K562 (cell line): ENCODE measurements at regions not wholly inside any gene's neighbourhood (a gene's known extent, or its start where the extent isn't known, plus 50 kb on each side); places are given as distances from the start of the nearest gene placed in this dataset.

Experiments
- ATAC-seq: fragments of 200-7000 bp; cut with Tn5 transposase; 3 replicates; pipeline ENCODE4 v1.9.1; 2020; ENCODE audit warnings: moderate library complexity
- BruUV-seq: library from RNA; stranded (reverse); fragments of 400-500 nt; replicated peaks from 2 replicates; lab custom pipeline; 2021; lab: Mats Ljungman, UMichigan
- CTCF ChIA-PET: fragments of 300-600 bp; formaldehyde crosslinking; extraction: SDS; loops from one replicate; lab custom pipeline; 2021; ENCODE audit warnings: low intra/inter-chr PET ratio; lab: Yijun Ruan, JAX
- POLR2A ChIA-PET: fragments of 300-600, 350-650 bp; sonication (Branson Sonifier 250); formaldehyde crosslinking; extraction: SDS; loops from one replicate; lab custom pipeline; 2021; ENCODE audit warnings: antibody characterized with exemption, inconsistent platforms; lab: Yijun Ruan, JAX
- DNase-seq, 4 experiments: peaks; one replicate each; pipeline versions ENCODE4 v3.0.0 to v3.0.0-alpha.2; 2011 to 2018; ENCODE audit warnings: low spot score in 3 of 4, mixed read lengths in 3 of 4; ENCODE audit errors: extremely low read depth in 1 of 4
- FAIRE-seq: peaks from 2 replicates; lab custom pipeline; 2011; peaks lifted over from hg19 to GRCh38; lab: Jason Lieb, UNC
- H2AFZ ChIP-seq: 2 replicates; pipeline ENCODE4 v1.6.0; 2011; ENCODE audit warnings: low read depth, low read length, control low read depth, inconsistent platforms
- H3K27ac ChIP-seq: fragments of 200-600 bp; 3 replicates; pipeline ENCODE4 v1.8.0; 2011; ENCODE audit warnings: low read depth, mild to moderate bottlenecking, control low read depth, inconsistent platforms, low read length, moderate library complexity, mixed read lengths; ENCODE audit errors: extremely low read depth
- H3K27me3 ChIP-seq, 2 experiments: fragments of 300-600 bp in 1 of 2; 2 replicates in 1 of 2; 3 replicates in 1 of 2; pipeline versions ENCODE4 v1.6.0 to v1.8.0; 2011; ENCODE audit warnings: inconsistent platforms in 2 of 2, low read length in 2 of 2, mild to moderate bottlenecking in 1 of 2, mixed read lengths in 1 of 2, moderate library complexity in 1 of 2; ENCODE audit not compliant: control insufficient read depth in 2 of 2, insufficient read depth in 2 of 2
- H3K36me3 ChIP-seq: fragments of 300-600 bp; 3 replicates; pipeline ENCODE4 v1.8.0; 2011; ENCODE audit warnings: mild to moderate bottlenecking, low read length, inconsistent platforms; ENCODE audit not compliant: control insufficient read depth, insufficient read depth
- H3K4me1 ChIP-seq, 2 experiments: fragments of 200-600 bp in 1 of 2; replicated peaks in 1 of 2; 2 replicates in 1 of 2; 3 replicates in 1 of 2; pipeline versions ENCODE4 v1.5.1 to v1.8.0; 2011; ENCODE audit warnings: inconsistent platforms in 2 of 2, low read length in 2 of 2, mild to moderate bottlenecking in 1 of 2, mixed read lengths in 1 of 2, moderate library complexity in 1 of 2; ENCODE audit not compliant: control insufficient read depth in 2 of 2, insufficient read depth in 2 of 2
- H3K4me2 ChIP-seq: 2 replicates; pipeline ENCODE4 v1.6.1; 2011; ENCODE audit warnings: low read length, control low read depth, inconsistent platforms, mixed read lengths; ENCODE audit not compliant: insufficient read depth
- H3K4me3 ChIP-seq: fragments of 200-600 bp; sonication (generic), shearing (Covaris generic); 2 replicates; pipeline ENCODE4 v1.5.1; 2016; ENCODE audit warnings: control low read depth, inconsistent platforms
- H3K79me2 ChIP-seq: fragments of 200-600 bp; 3 replicates; pipeline ENCODE4 v1.8.0; 2011; ENCODE audit warnings: low read length, inconsistent platforms; ENCODE audit not compliant: control insufficient read depth, insufficient read depth
- H3K9ac ChIP-seq, 2 experiments: 2 replicates each; pipeline versions ENCODE4 v1.6.0 to v1.6.1; 2011; ENCODE audit warnings: low read depth in 2 of 2, low read length in 2 of 2, control low read depth in 1 of 2, inconsistent platforms in 1 of 2, mild to moderate bottlenecking in 1 of 2, mixed read lengths in 1 of 2; ENCODE audit not compliant: insufficient read depth in 1 of 2
- H3K9me1 ChIP-seq: one replicate; pipeline ENCODE4 v1.6.0; 2011; ENCODE audit warnings: inconsistent platforms, mild to moderate bottlenecking, low read length, moderate library complexity; ENCODE audit not compliant: control insufficient read depth, insufficient read depth
- H3K9me3 ChIP-seq: replicated peaks from 2 replicates; pipeline ENCODE4 v1.5.1; 2011; ENCODE audit warnings: low read depth, low read length, inconsistent platforms; ENCODE audit not compliant: control insufficient read depth, insufficient read depth
- H4K20me1 ChIP-seq: replicated peaks from 2 replicates; pipeline ENCODE4 v1.6.1; 2011; ENCODE audit warnings: low read length, inconsistent platforms, mixed read lengths; ENCODE audit not compliant: control insufficient read depth, insufficient read depth
- BRCA1 ChIP-seq, 2 experiments: fragments of 450-650 bp in 1 of 2; sonication (generic) in 1 of 2; formaldehyde crosslinking in 1 of 2; IDR thresholded peaks; 2 replicates each; pipeline versions ENCODE4 v1.5.0 to v1.6.1; 2017 to 2020; ENCODE audit warnings: mild to moderate bottlenecking in 1 of 2, missing genetic modification reagents in 1 of 2
- KAT2B ChIP-seq: IDR thresholded peaks from one replicate; pipeline ENCODE4 v1.6.1; 2012; ENCODE audit warnings: low read depth, mild to moderate bottlenecking, control low read depth, inconsistent platforms, low read length, moderate library complexity
- POLR3A ChIP-seq: IDR thresholded peaks from 2 replicates; pipeline ENCODE4 v1.6.1; 2011; ENCODE audit warnings: borderline replicate concordance, mild to moderate bottlenecking, moderate library complexity; ENCODE audit not compliant: insufficient read length, insufficient read depth; ENCODE audit errors: extremely low read depth
- RBM22 ChIP-seq: fragments of 200-400 bp; formaldehyde crosslinking; IDR thresholded peaks from 2 replicates; pipeline ENCODE4 v1.6.1; 2018; ENCODE audit warnings: low read length, low read depth; ENCODE audit not compliant: poor library complexity, severe bottlenecking
- SAP30 ChIP-seq: fragments of 200-600 bp; sonication (generic); IDR thresholded peaks from 2 replicates; pipeline ENCODE4 v1.6.1; 2012; ENCODE audit warnings: borderline replicate concordance, low read depth, mild to moderate bottlenecking, moderate library complexity, low read length, control low read depth, inconsistent platforms; ENCODE audit not compliant: insufficient read depth, poor library complexity, severe bottlenecking
- SMAD1 ChIP-seq: fragments of 150-350 bp; IDR thresholded peaks from 2 replicates; pipeline ENCODE4 v1.6.1; 2014; ENCODE audit warnings: low read length, low read depth; ENCODE audit not compliant: partially characterized antibody
- TEAD2 ChIP-seq: fragments of 450-650 bp; IDR thresholded peaks from 2 replicates; pipeline ENCODE4 v1.6.1; 2016; ENCODE audit warnings: missing genetic modification characterization, control low read depth, missing compliant biosample characterization
- ZKSCAN8 ChIP-seq: fragments of 200-800 bp; sonication (Bioruptor generic); IDR thresholded peaks from 2 replicates; pipeline ENCODE4 v1.6.1; 2016; ENCODE audit warnings: missing genetic modification characterization, missing compliant biosample characterization
- WGBS: fragments of 100-300 bp; shearing (Covaris generic); methylation state at CpG from one replicate; pipeline ENCODE4 v1.1.6; 2016; ENCODE audit warnings: low coverage, mixed read lengths; ENCODE audit not compliant: insufficient coverage; ENCODE audit errors: missing lambda C conversion rate; 5-methylcytosine and 5-hydroxymethylcytosine counted together
- in situ Hi-C: fragments of 300-500 bp; cut with MboI; formaldehyde crosslinking; loops from 4 replicates; pipeline ENCODE4 v1.15.0; 2018; ENCODE audit warnings: inconsistent platforms, mixed read lengths
- intact Hi-C: fragments of 100-400 bp; cut with micrococcal nuclease; formaldehyde crosslinking; loops from 2 replicates; pipeline ENCODE4 v1.14.2; 2022

GRCh38 chr13:86841264-86841663, 829.9 kb upstream of the SLITRK5 start:
- TF ChIP-seq SAP30 (no peak), SMAD1 (no peak), BRCA1 (IDR thresholded peaks at IDR 0.05) (no peak), BRCA1 (CRISPR knock-in tag; IDR thresholded peaks at IDR 0.05) (no peak)
- no peaks in the 10 kb centered on the region for H3K36me3 ChIP-seq
- ChIA-PET POLR2A (no interaction called here), CTCF (no interaction called here)
- no peaks in the 10 kb centered on the region for H3K27me3 ChIP-seq
- H3K27ac ChIP-seq = no peak overlapping the region
- intact Hi-C loops = no loop called here
- H3K4me1 ChIP-seq = no peaks in the 10 kb centered on the region
- no peaks in the 10 kb centered on the region for H3K79me2 ChIP-seq
- BruUV-seq = no TSS peak
- no peak for FAIRE-seq
- H3K9me3 ChIP-seq = no peaks in the 10 kb centered on the region
- no peaks in the 10 kb centered on the region for H3K9me1 ChIP-seq
- H3K4me2 ChIP-seq = no peak overlapping the region
- no peak overlapping the region for H2AFZ ChIP-seq
- ATAC-seq = no peak
- WGBS = 11% methylated on average over 1 of the region's 1 CpG
- no peak overlapping the region for H3K4me3 ChIP-seq
- DNase-seq = no peak
- in situ Hi-C loops = no loop called here
- no peaks in the 10 kb centered on the region for H4K20me1 ChIP-seq
- no peak overlapping the region for H3K9ac ChIP-seq

GRCh38 chr13:86846501-86846900, 824.7 kb upstream of the SLITRK5 start:
- ATAC-seq (no peak), FAIRE-seq (no peak), DNase-seq (no peak)
- ChIA-PET POLR2A (no interaction called here), CTCF (no interaction called here)
- intact Hi-C loops = no loop called here
- TF ChIP-seq ZKSCAN8 (CRISPR knock-in tag) (no peak), KAT2B (no peak), POLR3A (no peak), TEAD2 (tag) (no peak), RBM22 (no peak)
- H3K4me2 ChIP-seq = no peak overlapping the region
- H3K9me1 ChIP-seq = no peaks in the 10 kb centered on the region
- no TSS peak for BruUV-seq
- no peak overlapping the region for H3K9ac ChIP-seq
- H3K36me3 ChIP-seq = no peaks in the 10 kb centered on the region
- no peaks in the 10 kb centered on the region for H3K27me3 ChIP-seq
- H3K4me1 ChIP-seq = no peaks in the 10 kb centered on the region
- no CpG with 5 or more reads among the region's 1 CpG for WGBS
- no peak overlapping the region for H3K27ac ChIP-seq
- H2AFZ ChIP-seq = no peak overlapping the region
- H3K4me3 ChIP-seq = no peak overlapping the region
- H3K79me2 ChIP-seq = no peaks in the 10 kb centered on the region
- no peaks in the 10 kb centered on the region for H4K20me1 ChIP-seq
- no peaks in the 10 kb centered on the region for H3K9me3 ChIP-seq
- in situ Hi-C loops = no loop called here
